ENCODE measurements at regions not wholly inside any gene's neighbourhood (a gene's known extent, or its start where the extent isn't known, plus 50 kb on each side); places are given as distances from the start of the nearest gene placed in this dataset.
"Not testable (repeated sequence)": the region's sequence is repeated elsewhere in the genome, so short reads cannot be mapped to it uniquely, and the experiment has no call there.

- TF ChIP-seq ZFX (IDR thresholded peaks at IDR 0.05) (no peak), CTCF (conservative IDR thresholded peaks at IDR 0.05) (no peak)
Measured at GRCh38 chr2:138898855-138899254, 118.7 kb upstream of the NXPH2 start.

GRCh38 chr2:138897274-138897673, 117.1 kb upstream of the NXPH2 start:
- no peak overlapping the region for H3K27ac ChIP-seq
- TF ChIP-seq ZFX (IDR thresholded peaks at IDR 0.05) (no peak), CTCF (conservative IDR thresholded peaks at IDR 0.05) (no peak)

More at GRCh38 chr2:138898855-138899254, 118.7 kb upstream of the NXPH2 start:
- H3K27ac ChIP-seq: no peak overlapping the region

GRCh38 chr2:138893746-138894145, 113.6 kb upstream of the NXPH2 start:
- TF ChIP-seq ZFX (IDR thresholded peaks at IDR 0.05) (no peak), CTCF (conservative IDR thresholded peaks at IDR 0.05) (peak; percentile 18; the same call in 1 of the 2 replicates)
- peak overlapping the region; percentile 46; the same call in 1 of the 2 replicates for H3K27ac ChIP-seq

GRCh38 chr2:138881126-138881525, 100.9 kb upstream of the NXPH2 start:
- no peak for TF ChIP-seq CTCF (conservative IDR thresholded peaks at IDR 0.05)
- no peak for TF ChIP-seq ZFX (IDR thresholded peaks at IDR 0.05)

GRCh38 chr2:138879931-138880330, 99.7 kb upstream of the NXPH2 start:
- H3K27ac ChIP-seq: no peak overlapping the region
- TF ChIP-seq ZFX (IDR thresholded peaks at IDR 0.05): no peak
- no peak for TF ChIP-seq CTCF (conservative IDR thresholded peaks at IDR 0.05)

More at GRCh38 chr2:138881126-138881525, 100.9 kb upstream of the NXPH2 start:
- H3K27ac ChIP-seq: no peak overlapping the region

- no peak for TF ChIP-seq CTCF (conservative IDR thresholded peaks at IDR 0.05)
- no peak for TF ChIP-seq ZFX (IDR thresholded peaks at IDR 0.05)
- no peak overlapping the region for H3K27ac ChIP-seq
Measured at GRCh38 chr2:138877421-138877820, 97.2 kb upstream of the NXPH2 start.

- no peak for TF ChIP-seq ZFX (IDR thresholded peaks at IDR 0.05)
- no peak for TF ChIP-seq CTCF (conservative IDR thresholded peaks at IDR 0.05)
- no peak overlapping the region for H3K27ac ChIP-seq
Measured at GRCh38 chr2:138874251-138874650, 94.1 kb upstream of the NXPH2 start.

GRCh38 chr2:138872116-138872515, 91.9 kb upstream of the NXPH2 start:
- not testable (repeated sequence) for H3K27ac ChIP-seq
